ENCODE measurements at regions not wholly inside any gene's neighbourhood (a gene's known extent, or its start where the extent isn't known, plus 50 kb on each side); places are given as distances from the start of the nearest gene placed in this dataset.

- H3K36me3 ChIP-seq, result no peaks in the 10 kb centered on the region
- DNase-seq, result no peak
- no peaks in the 10 kb centered on the region for H3K27me3 ChIP-seq
- H3K4me1 ChIP-seq, result no peaks in the 10 kb centered on the region
- H3K4me3 ChIP-seq, result no peak overlapping the region
- TF ChIP-seq POLR2A (IDR thresholded peaks at IDR 0.05) (no peak), CTCF (IDR thresholded peaks at IDR 0.05) (no peak)
- no peaks in the 10 kb centered on the region for H3K9me3 ChIP-seq
- no peak overlapping the region for H3K27ac ChIP-seq
Observed at GRCh38 chr18:40079786-40080185, 1875.2 kb upstream of the PIK3C3 start.

- DNase-seq, result no peak
- no peak overlapping the region for H3K4me3 ChIP-seq
- H3K4me1 ChIP-seq, result no peaks in the 10 kb centered on the region
- no peaks in the 10 kb centered on the region for H3K9me3 ChIP-seq
- H3K27me3 ChIP-seq, result no peaks in the 10 kb centered on the region
- no peaks in the 10 kb centered on the region for H3K36me3 ChIP-seq
- H3K27ac ChIP-seq, result no peak overlapping the region
- TF ChIP-seq POLR2A (IDR thresholded peaks at IDR 0.05) (no peak), CTCF (IDR thresholded peaks at IDR 0.05) (no peak)
Observed at GRCh38 chr18:40075616-40076015, 1879.4 kb upstream of the PIK3C3 start.

- Histone ChIP-seq H3K27me3 (no peaks in the 10 kb centered on the region), H3K9me3 (no peaks in the 10 kb centered on the region), H3K27ac (no peak overlapping the region), H3K4me1 (no peaks in the 10 kb centered on the region), H3K36me3 (no peaks in the 10 kb centered on the region), H3K4me3 (no peak overlapping the region)
- no peak for DNase-seq
- TF ChIP-seq CTCF (IDR thresholded peaks at IDR 0.05) (no peak), POLR2A (IDR thresholded peaks at IDR 0.05) (no peak)
Observed at GRCh38 chr18:40072761-40073160, 1882.3 kb upstream of the PIK3C3 start.

GRCh38 chr18:40066368-40066767 is 1888.7 kb upstream of the PIK3C3 start:
- no peak overlapping the region for H3K27ac ChIP-seq
- TF ChIP-seq CTCF (IDR thresholded peaks at IDR 0.05), result no peak
- no peak for TF ChIP-seq POLR2A (IDR thresholded peaks at IDR 0.05)
- no peaks in the 10 kb centered on the region for H3K36me3 ChIP-seq
- H3K4me3 ChIP-seq, result no peak overlapping the region
- no peaks in the 10 kb centered on the region for H3K4me1 ChIP-seq
- no peaks in the 10 kb centered on the region for H3K9me3 ChIP-seq
- no peak for DNase-seq
- no peaks in the 10 kb centered on the region for H3K27me3 ChIP-seq

- no peak overlapping the region for H3K27ac ChIP-seq
- no peaks in the 10 kb centered on the region for H3K4me1 ChIP-seq
- no peaks in the 10 kb centered on the region for H3K27me3 ChIP-seq
- no peak overlapping the region for H3K4me3 ChIP-seq
- TF ChIP-seq POLR2A (IDR thresholded peaks at IDR 0.05) (no peak), CTCF (IDR thresholded peaks at IDR 0.05) (no peak)
- H3K36me3 ChIP-seq, result no peaks in the 10 kb centered on the region
- no peaks in the 10 kb centered on the region for H3K9me3 ChIP-seq
- DNase-seq, result no peak
Observed at GRCh38 chr18:40063488-40063887, 1891.5 kb upstream of the PIK3C3 start.

- Histone ChIP-seq H3K27me3 (no peaks in the 10 kb centered on the region), H3K9me3 (no peaks in the 10 kb centered on the region), H3K4me3 (no peak overlapping the region), H3K27ac (no peak overlapping the region), H3K4me1 (no peaks in the 10 kb centered on the region), H3K36me3 (no peaks in the 10 kb centered on the region)
- no peak for DNase-seq
- TF ChIP-seq POLR2A (IDR thresholded peaks at IDR 0.05), result no peak
- no peak for TF ChIP-seq CTCF (IDR thresholded peaks at IDR 0.05)
Observed at GRCh38 chr18:40061086-40061485, 1893.9 kb upstream of the PIK3C3 start.

Measured in Peyer's patch (tissue), 4 donors.